ENCODE measurements at regions not wholly inside any gene's neighbourhood (a gene's known extent, or its start where the extent isn't known, plus 50 kb on each side); places are given as distances from the start of the nearest gene placed in this dataset.
"Not testable (repeated sequence)": the region's sequence is repeated elsewhere in the genome, so short reads cannot be mapped to it uniquely, and the experiment has no call there.

DNA sequence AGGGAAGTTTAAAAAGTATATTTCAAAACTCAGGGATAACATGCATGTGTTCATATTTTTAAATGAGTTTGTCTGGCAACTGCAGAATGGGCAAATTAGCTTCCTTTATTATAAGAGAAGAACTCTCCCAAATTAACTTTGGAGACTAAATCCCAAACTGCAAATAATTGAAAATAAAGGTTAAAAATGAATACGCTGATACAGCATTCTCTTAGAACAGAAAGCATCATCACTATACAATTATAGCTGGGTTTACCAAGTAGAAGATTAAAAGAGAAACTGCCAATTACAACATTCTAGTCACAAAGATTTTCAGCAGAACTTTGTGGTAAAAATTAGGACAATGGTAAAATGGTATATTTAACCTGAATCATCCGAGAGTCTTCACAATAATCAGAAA is 73.3 kb downstream of the OLFM4 start:
- no peak for DNase-seq (ENCODE audit: low read depth)
- Histone ChIP-seq H3K4me1 (ENCODE audit: control insufficient read depth, insufficient read depth, low read length) (no peaks in the 10 kb centered on the region), H3K36me3 (ENCODE audit: control insufficient read depth, insufficient read depth, low read length, severe bottlenecking) (no peaks in the 10 kb centered on the region), H3K9ac (ENCODE audit: low read length) (no peak overlapping the region), H3K27me3 (replicated peaks; ENCODE audit: control insufficient read depth, insufficient read depth, low read length) (no peaks in the 10 kb centered on the region), H3K4me3 (ENCODE audit: low read length) (no peak overlapping the region), H3K9me3 (ENCODE audit: control insufficient read depth, low read length) (no peaks in the 10 kb centered on the region)

DNA sequence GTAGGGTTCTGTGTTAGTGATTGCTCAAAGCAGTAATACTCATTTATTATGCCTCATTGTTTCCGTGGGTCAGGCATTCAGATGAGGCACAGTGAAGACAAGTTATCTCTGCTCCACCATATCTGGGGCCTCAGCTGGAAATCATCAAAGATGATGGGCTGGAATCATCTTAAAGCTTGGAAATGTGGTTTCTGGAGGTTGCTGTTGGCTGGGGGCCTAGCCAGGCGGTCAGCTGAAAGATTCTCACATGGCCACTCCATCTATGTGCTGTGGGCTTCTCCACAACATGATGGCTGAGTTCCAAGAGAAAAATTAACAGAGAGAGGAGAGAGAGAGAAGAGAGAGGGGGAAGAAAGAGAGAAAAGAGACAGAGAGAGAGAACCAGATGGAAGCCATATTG is 75.5 kb downstream of the OLFM4 start:
- Histone ChIP-seq H3K36me3 (ENCODE audit: control insufficient read depth, insufficient read depth, low read length, severe bottlenecking) (no peaks in the 10 kb centered on the region), H3K4me3 (ENCODE audit: low read length) (no peak overlapping the region), H3K4me1 (ENCODE audit: control insufficient read depth, insufficient read depth, low read length) (no peaks in the 10 kb centered on the region), H3K9ac (ENCODE audit: low read length) (no peak overlapping the region), H3K9me3 (ENCODE audit: control insufficient read depth, low read length) (no peaks in the 10 kb centered on the region), H3K27me3 (replicated peaks; ENCODE audit: control insufficient read depth, insufficient read depth, low read length) (peaks cover 4% of the 10 kb centered on the region)
- no peak for DNase-seq (ENCODE audit: low read depth)

- no peaks in the 10 kb centered on the region for H3K4me1 ChIP-seq (ENCODE audit: control insufficient read depth, insufficient read depth, low read length)
- H3K4me3 ChIP-seq (ENCODE audit: low read length) = no peak overlapping the region
- no peak overlapping the region for H3K9ac ChIP-seq (ENCODE audit: low read length)
- H3K36me3 ChIP-seq (ENCODE audit: control insufficient read depth, insufficient read depth, low read length, severe bottlenecking) = no peaks in the 10 kb centered on the region
- H3K27me3 ChIP-seq (replicated peaks; ENCODE audit: control insufficient read depth, insufficient read depth, low read length) = peaks cover 4% of the 10 kb centered on the region
- DNase-seq (ENCODE audit: low read depth) = no peak
- no peaks in the 10 kb centered on the region for H3K9me3 ChIP-seq (ENCODE audit: control insufficient read depth, low read length)
Observed at GRCh38 chr13:53105477-53105876, 76.9 kb downstream of the OLFM4 start.

DNA sequence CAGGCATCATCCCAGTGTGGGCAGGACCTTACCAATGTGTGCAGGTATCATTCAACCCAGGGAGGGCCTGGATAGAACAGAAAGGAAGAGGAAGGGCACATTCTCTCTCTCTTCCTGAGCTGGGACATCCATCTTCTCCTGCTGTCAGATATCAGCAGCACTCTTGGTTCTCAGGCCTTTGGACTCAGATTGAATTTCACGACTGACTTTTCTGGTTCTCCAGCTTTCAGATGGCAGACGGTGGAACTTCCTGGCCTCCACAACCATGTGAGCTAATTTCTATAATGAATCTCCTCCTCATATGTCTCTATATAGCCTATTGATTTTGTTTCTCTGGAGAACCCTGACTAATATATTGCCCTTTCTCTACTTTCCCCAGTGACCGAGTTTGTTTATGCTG is 77.3 kb downstream of the OLFM4 start:
- DNase-seq (ENCODE audit: low read depth) = no peak
- Histone ChIP-seq H3K36me3 (ENCODE audit: control insufficient read depth, insufficient read depth, low read length, severe bottlenecking) (no peaks in the 10 kb centered on the region), H3K4me3 (ENCODE audit: low read length) (no peak overlapping the region), H3K9me3 (ENCODE audit: control insufficient read depth, low read length) (no peaks in the 10 kb centered on the region), H3K9ac (ENCODE audit: low read length) (no peak overlapping the region), H3K4me1 (ENCODE audit: control insufficient read depth, insufficient read depth, low read length) (no peaks in the 10 kb centered on the region), H3K27me3 (replicated peaks; ENCODE audit: control insufficient read depth, insufficient read depth, low read length) (peaks cover 4% of the 10 kb centered on the region)

GRCh38 chr13:53110181-53110580 is 81.6 kb downstream of the OLFM4 start:
- no peak overlapping the region for H3K4me3 ChIP-seq (ENCODE audit: low read length)

GRCh38 chr13:53110614-53111013 is 82.0 kb downstream of the OLFM4 start:
- Histone ChIP-seq H3K4me3 (ENCODE audit: low read length) (no peak overlapping the region), H3K9ac (ENCODE audit: low read length) (no peak overlapping the region)
- no peak for DNase-seq (ENCODE audit: low read depth)

More at GRCh38 chr13:53110181-53110580, 81.6 kb downstream of the OLFM4 start:
- no peaks in the 10 kb centered on the region for H3K36me3 ChIP-seq (ENCODE audit: control insufficient read depth, insufficient read depth, low read length, severe bottlenecking)
- no peaks in the 10 kb centered on the region for H3K4me1 ChIP-seq (ENCODE audit: control insufficient read depth, insufficient read depth, low read length)
- H3K9ac ChIP-seq (ENCODE audit: low read length) = no peak overlapping the region
- H3K27me3 ChIP-seq (replicated peaks; ENCODE audit: control insufficient read depth, insufficient read depth, low read length) = peaks cover 4% of the 10 kb centered on the region
- DNase-seq (ENCODE audit: low read depth) = no peak
- H3K9me3 ChIP-seq (ENCODE audit: control insufficient read depth, low read length) = no peaks in the 10 kb centered on the region

DNA sequence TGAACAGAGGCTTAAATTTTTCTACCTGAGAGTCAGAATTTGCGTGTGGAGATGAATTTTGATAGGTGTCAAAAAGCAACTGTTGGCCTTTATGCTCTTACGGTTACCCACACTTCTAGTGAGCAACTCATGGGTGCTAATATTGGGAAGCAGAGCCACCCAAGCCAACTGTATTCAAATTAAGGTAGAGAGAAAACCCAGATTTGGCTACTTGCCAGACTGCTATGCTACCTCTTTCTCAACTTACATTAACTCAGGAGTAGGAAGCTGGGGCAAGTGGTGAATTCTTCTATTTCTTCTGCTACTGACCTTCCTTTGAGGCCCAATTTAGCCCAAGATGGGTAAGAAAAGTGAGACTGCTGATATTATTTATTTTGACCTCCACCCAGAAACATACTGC is 83.9 kb downstream of the OLFM4 start:
- H3K27me3 ChIP-seq (replicated peaks; ENCODE audit: control insufficient read depth, insufficient read depth, low read length) = peaks cover 4% of the 10 kb centered on the region
- no peak for DNase-seq (ENCODE audit: low read depth)
- no peak overlapping the region for H3K4me3 ChIP-seq (ENCODE audit: low read length)
- no peak overlapping the region for H3K9ac ChIP-seq (ENCODE audit: low read length)
- H3K9me3 ChIP-seq (ENCODE audit: control insufficient read depth, low read length) = no peaks in the 10 kb centered on the region
- no peaks in the 10 kb centered on the region for H3K36me3 ChIP-seq (ENCODE audit: control insufficient read depth, insufficient read depth, low read length, severe bottlenecking)
- no peaks in the 10 kb centered on the region for H3K4me1 ChIP-seq (ENCODE audit: control insufficient read depth, insufficient read depth, low read length)

More at GRCh38 chr13:53110614-53111013, 82.0 kb downstream of the OLFM4 start:
- Histone ChIP-seq H3K36me3 (ENCODE audit: control insufficient read depth, insufficient read depth, low read length, severe bottlenecking) (no peaks in the 10 kb centered on the region), H3K4me1 (ENCODE audit: control insufficient read depth, insufficient read depth, low read length) (no peaks in the 10 kb centered on the region), H3K9me3 (ENCODE audit: control insufficient read depth, low read length) (no peaks in the 10 kb centered on the region), H3K27me3 (replicated peaks; ENCODE audit: control insufficient read depth, insufficient read depth, low read length) (peaks cover 4% of the 10 kb centered on the region)

- DNase-seq (ENCODE audit: low read depth); H3K36me3 ChIP-seq (ENCODE audit: control insufficient read depth, insufficient read depth, low read length, severe bottlenecking); H3K9me3 ChIP-seq (ENCODE audit: control insufficient read depth, low read length); H3K4me3 ChIP-seq (ENCODE audit: low read length); H3K4me1 ChIP-seq (ENCODE audit: control insufficient read depth, insufficient read depth, low read length); H3K9ac ChIP-seq (ENCODE audit: low read length); H3K27me3 ChIP-seq (replicated peaks; ENCODE audit: control insufficient read depth, insufficient read depth, low read length): not testable (repeated sequence)
Observed at GRCh38 chr13:53117048-53117447, 88.4 kb downstream of the OLFM4 start.

DNA sequence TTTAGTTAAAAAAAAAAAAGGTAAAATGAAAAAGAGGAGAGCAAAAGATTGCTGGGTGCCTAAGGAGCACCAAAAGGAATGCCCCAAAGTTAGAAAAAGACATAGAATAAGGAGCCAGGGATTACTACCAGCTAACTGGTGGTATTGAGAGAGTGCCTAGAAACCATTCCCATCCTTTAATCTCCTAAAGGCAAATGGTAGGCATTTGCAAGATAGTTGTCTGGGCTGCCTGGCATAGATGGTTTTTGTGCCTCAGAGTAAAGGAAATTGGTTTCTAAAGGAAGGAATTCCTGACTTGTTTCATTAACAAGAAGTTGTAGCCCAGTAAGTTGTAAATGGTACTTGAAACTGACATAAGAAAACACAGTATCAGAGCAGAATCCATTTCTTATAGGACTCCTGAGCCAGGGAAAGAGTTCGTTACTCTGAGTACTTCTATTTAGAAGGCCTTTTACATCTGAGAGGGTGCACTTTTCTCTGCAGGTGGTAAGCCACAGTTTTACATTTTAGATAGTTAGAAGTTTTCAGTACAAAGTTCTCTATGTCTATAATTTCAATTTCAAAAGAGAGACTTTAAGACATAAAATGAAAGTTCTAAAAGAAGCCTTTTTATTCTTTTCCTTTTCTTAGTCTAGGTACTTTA is 92.6 kb downstream of the OLFM4 start:
- Histone ChIP-seq H3K9me3 (ENCODE audit: control insufficient read depth, low read length) (no peaks in the 10 kb centered on the region), H3K9ac (ENCODE audit: low read length) (no peak overlapping the region), H3K4me1 (ENCODE audit: control insufficient read depth, insufficient read depth, low read length) (peaks cover 2% of the 10 kb centered on the region), H3K27me3 (replicated peaks; ENCODE audit: control insufficient read depth, insufficient read depth, low read length) (no peaks in the 10 kb centered on the region), H3K4me3 (ENCODE audit: low read length) (no peak overlapping the region), H3K36me3 (ENCODE audit: control insufficient read depth, insufficient read depth, low read length, severe bottlenecking) (no peaks in the 10 kb centered on the region)
- no peak for DNase-seq (ENCODE audit: low read depth)

DNA sequence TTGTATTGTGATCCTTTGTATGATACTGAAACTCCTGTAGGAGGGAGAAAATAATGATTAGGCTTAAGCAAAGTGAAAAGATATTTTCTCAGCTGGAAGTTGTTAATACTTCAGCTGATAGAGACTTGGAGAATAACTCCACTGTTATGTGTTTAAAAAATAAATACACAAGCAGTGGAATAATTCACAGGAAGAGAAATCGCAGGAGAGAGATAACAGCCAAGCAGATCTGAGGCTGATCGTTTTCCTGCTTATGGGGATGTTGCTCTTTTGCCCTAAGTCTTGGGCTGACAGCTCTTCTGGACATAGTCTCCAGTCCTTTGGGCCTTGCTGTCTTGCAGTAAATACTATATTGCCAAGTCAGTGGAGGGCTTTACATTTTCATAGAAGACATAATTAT is 93.3 kb downstream of the OLFM4 start:
- Histone ChIP-seq H3K9ac (ENCODE audit: low read length) (no peak overlapping the region), H3K9me3 (ENCODE audit: control insufficient read depth, low read length) (no peaks in the 10 kb centered on the region), H3K4me1 (ENCODE audit: control insufficient read depth, insufficient read depth, low read length) (peaks cover 9% of the 10 kb centered on the region), H3K36me3 (ENCODE audit: control insufficient read depth, insufficient read depth, low read length, severe bottlenecking) (no peaks in the 10 kb centered on the region), H3K27me3 (replicated peaks; ENCODE audit: control insufficient read depth, insufficient read depth, low read length) (no peaks in the 10 kb centered on the region), H3K4me3 (ENCODE audit: low read length) (no peak overlapping the region)
- DNase-seq (ENCODE audit: low read depth) = no peak

- H3K9me3 ChIP-seq (ENCODE audit: control insufficient read depth, low read length) = no peaks in the 10 kb centered on the region
- no peak for DNase-seq (ENCODE audit: low read depth)
Observed at GRCh38 chr13:53123536-53123935, 94.9 kb downstream of the OLFM4 start.

DNA sequence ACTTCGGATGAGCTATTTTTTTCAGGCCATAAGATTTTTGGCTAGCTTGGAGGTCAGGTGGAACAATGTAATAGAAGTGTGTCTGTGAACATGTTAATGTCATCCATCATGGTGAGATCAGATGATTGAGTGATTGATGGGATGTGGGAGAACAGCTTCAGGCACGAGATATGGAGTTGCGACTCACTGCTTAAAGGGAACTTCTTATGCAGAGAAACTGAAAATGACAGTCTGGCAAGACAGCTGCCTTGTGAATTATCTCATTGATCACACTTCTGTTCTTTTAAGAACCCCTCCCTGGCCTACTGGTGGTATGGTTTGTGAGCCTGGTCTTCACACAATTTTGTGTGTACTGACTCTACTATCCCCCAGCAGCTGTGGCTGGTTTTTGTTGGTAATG is 96.0 kb downstream of the OLFM4 start:
- Histone ChIP-seq H3K9me3 (ENCODE audit: control insufficient read depth, low read length) (no peaks in the 10 kb centered on the region), H3K27me3 (replicated peaks; ENCODE audit: control insufficient read depth, insufficient read depth, low read length) (no peaks in the 10 kb centered on the region), H3K36me3 (ENCODE audit: control insufficient read depth, insufficient read depth, low read length, severe bottlenecking) (no peaks in the 10 kb centered on the region), H3K4me3 (ENCODE audit: low read length) (no peak overlapping the region), H3K4me1 (ENCODE audit: control insufficient read depth, insufficient read depth, low read length) (peaks cover 22% of the 10 kb centered on the region), H3K9ac (ENCODE audit: low read length) (no peak overlapping the region)
- DNase-seq (ENCODE audit: low read depth) = no peak

More at GRCh38 chr13:53123536-53123935, 94.9 kb downstream of the OLFM4 start:
- Histone ChIP-seq H3K4me1 (ENCODE audit: control insufficient read depth, insufficient read depth, low read length) (peaks cover 22% of the 10 kb centered on the region), H3K9ac (ENCODE audit: low read length) (no peak overlapping the region), H3K4me3 (ENCODE audit: low read length) (no peak overlapping the region), H3K36me3 (ENCODE audit: control insufficient read depth, insufficient read depth, low read length, severe bottlenecking) (no peaks in the 10 kb centered on the region), H3K27me3 (replicated peaks; ENCODE audit: control insufficient read depth, insufficient read depth, low read length) (no peaks in the 10 kb centered on the region)

Measured in adipocyte (in vitro differentiated cells).